ENCODE measurements at regions not wholly inside any gene's neighbourhood (a gene's known extent, or its start where the extent isn't known, plus 50 kb on each side); places are given as distances from the start of the nearest gene placed in this dataset.

DNA sequence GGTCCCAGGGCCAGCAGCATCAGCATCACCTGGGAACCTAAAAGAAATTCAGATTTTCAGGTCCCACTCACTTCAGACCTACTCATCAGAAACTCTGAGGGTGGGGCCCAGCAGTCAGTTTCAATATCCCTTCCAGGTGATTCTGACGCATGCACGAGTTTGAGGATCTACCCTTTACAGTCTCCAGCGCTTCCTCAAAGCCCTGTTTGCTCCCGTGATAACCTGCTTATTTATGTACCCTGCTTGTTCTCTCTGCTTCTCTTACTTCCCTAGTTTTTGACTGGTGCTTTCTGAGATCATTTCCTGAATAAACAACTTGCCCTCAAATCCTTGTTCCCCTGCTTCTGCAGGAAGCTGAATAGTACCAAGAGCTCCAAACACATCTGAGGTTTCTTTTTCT is 245.3 kb downstream of the ZNF621 start:
- no peak overlapping the region for H3K27ac ChIP-seq
- TF ChIP-seq ZFX (IDR thresholded peaks at IDR 0.05; ENCODE audit: borderline replicate concordance): no peak
- TF ChIP-seq, protein P1, sequence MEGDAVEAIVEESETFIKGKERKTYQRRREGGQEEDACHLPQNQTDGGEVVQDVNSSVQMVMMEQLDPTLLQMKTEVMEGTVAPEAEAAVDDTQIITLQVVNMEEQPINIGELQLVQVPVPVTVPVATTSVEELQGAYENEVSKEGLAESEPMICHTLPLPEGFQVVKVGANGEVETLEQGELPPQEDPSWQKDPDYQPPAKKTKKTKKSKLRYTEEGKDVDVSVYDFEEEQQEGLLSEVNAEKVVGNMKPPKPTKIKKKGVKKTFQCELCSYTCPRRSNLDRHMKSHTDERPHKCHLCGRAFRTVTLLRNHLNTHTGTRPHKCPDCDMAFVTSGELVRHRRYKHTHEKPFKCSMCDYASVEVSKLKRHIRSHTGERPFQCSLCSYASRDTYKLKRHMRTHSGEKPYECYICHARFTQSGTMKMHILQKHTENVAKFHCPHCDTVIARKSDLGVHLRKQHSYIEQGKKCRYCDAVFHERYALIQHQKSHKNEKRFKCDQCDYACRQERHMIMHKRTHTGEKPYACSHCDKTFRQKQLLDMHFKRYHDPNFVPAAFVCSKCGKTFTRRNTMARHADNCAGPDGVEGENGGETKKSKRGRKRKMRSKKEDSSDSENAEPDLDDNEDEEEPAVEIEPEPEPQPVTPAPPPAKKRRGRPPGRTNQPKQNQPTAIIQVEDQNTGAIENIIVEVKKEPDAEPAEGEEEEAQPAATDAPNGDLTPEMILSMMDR (IDR thresholded peaks at IDR 0.05): no peak

DNA sequence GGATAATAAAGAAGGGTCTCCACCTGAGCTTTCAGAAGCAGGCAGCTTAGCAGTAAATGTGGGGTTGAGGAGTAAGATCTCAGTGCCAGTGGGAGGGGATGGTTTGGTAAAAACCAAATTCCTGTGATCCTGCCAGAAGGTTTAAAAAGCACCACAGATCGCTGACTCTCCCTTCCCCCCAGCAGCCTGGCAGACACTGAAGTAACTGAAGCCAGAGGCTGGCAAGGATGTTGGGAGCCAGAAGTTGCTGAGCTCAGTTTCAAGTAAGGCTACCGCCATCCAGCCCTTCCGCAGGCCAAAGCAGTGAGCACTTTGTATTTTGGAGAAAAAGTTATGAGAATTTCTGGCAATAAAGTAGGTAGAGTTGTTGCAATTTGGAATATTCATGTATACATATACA is 246.4 kb downstream of the ZNF621 start:
- TF ChIP-seq ZFX (IDR thresholded peaks at IDR 0.05; ENCODE audit: borderline replicate concordance): no peak
- TF ChIP-seq, protein P1 (IDR thresholded peaks at IDR 0.05): no peak
- H3K27ac ChIP-seq: no peak overlapping the region

DNA sequence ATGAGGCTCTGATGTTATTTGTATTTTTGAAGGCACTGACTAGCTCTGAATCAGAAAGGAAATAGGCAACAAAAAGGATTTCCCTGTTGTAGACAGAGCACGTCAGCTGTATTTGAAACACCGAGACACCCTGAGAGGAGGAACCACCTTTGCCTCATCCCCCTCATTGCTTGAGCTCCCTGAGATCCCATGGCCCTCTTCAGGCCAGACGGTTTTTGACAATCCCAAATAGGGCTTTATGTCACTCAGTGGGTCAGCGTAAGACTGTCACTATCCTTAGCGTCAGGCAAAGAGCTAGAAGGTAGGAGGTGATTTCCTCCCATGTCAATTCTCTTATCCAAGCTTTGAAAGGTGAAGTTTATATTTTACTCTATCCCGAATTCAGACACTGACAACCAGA is 254.3 kb downstream of the ZNF621 start:
- H3K27ac ChIP-seq: no peak overlapping the region
- TF ChIP-seq, protein P1 (IDR thresholded peaks at IDR 0.05): no peak
- no peak for TF ChIP-seq ZFX (IDR thresholded peaks at IDR 0.05; ENCODE audit: borderline replicate concordance)

DNA sequence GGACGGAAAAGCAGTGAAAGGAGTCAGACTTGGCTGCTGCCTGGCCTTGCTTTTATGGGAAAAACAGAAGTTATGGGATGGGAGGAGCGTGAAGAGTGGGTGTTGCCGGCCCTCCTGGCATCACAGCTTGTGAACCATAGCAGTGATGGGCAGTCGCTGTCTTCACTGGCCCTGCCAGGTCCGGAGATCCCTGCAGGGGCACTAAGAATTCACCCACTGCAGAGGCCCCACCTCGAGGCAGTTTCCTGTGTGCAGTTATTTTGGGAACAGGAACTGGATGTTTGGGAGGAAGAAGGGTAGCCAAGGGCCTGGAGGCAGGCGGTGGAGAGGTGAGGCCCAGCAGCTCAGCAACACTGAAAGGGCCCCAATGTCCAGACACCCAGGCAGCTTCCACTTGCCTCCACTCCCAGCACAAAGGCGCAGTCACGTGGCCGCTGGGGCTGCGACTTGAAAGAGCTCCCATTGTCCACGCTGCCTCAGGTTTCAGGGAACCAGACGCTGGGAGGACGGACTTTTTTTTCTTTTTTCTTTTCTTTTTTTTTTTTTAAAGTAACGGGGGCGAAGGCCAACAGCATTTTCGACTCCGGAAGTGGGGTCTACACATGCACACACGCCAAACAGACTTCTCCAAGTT is 255.6 kb downstream of the ZNF621 start:
- no peak overlapping the region for H3K27ac ChIP-seq
- no peak for TF ChIP-seq ZFX (IDR thresholded peaks at IDR 0.05; ENCODE audit: borderline replicate concordance)
- TF ChIP-seq, protein P1 (IDR thresholded peaks at IDR 0.05): no peak

DNA sequence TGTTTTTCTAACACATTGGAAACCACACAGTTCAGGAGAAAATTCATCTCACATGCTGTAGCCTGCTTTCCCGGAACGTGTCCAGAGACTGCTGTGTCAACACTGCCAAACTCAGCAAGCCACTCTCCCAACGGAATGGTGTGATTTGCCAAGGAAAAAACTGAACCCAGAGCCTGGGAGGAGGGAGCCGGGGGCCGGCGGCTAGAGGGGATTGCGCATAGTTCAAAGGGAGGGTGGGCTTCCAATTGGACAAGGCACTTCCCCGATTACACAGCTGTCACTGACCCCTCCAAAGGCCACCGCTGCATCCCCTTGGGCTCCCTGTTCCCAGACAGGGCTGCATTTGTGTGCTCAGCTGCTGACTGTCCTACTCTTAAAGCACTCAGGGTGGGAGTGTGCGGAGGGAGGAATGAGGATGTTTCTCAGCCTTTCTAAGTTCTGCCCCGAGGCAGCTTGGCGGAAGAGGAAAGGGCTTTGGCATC is 256.2 kb downstream of the ZNF621 start:
- H3K27ac ChIP-seq: no peak overlapping the region
- TF ChIP-seq ZFX (IDR thresholded peaks at IDR 0.05; ENCODE audit: borderline replicate concordance): no peak
- TF ChIP-seq, protein P1 (IDR thresholded peaks at IDR 0.05): no peak

DNA sequence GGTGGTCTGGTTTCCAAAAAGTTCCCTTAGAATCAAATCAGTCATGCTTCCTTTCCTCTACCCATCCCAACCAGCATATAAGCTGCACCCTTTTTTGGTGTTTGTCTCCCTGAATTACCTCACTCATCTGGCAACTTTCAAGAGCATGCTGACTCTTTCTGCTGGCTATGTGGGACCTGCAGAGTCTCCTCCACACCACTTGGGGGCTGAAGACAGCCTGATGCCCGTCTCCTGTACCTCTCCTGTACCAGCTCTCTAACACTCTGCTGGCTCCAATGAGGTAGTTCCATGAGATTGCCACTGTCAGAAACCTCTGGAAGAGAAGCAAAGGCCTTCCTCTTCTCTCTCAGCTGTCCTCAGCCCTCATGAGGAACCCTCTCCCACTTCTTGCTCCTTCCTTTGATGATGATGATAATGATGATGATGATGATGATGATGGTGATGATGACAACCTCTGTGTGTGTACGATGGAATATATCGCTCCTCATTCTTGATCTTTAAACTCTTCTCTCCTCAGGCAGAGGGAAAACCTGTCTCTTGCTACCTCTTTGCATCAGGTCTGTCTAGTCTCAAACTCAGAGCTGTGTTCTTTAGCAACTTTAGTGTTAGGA is 257.5 kb downstream of the ZNF621 start:
- no peak overlapping the region for H3K27ac ChIP-seq

More for the DNA sequence above, 257.5 kb downstream of the ZNF621 start:
- TF ChIP-seq ZFX (IDR thresholded peaks at IDR 0.05; ENCODE audit: borderline replicate concordance): no peak
- TF ChIP-seq, protein P1 (IDR thresholded peaks at IDR 0.05): 0 out of 2 replicates have a peak, but pooled peaks have one; percentile 9
